Stromal cell of bone marrow (primary cell): ENCODE measurements at regions not wholly inside any gene's neighbourhood (a gene's known extent, or its start where the extent isn't known, plus 50 kb on each side); places are given as distances from the start of the nearest gene placed in this dataset.
"Not testable (repeated sequence)": the region's sequence is repeated elsewhere in the genome, so short reads cannot be mapped to it uniquely, and the experiment has no call there.

Source experiments
- DNase-seq: peaks from one replicate; pipeline ENCODE4 v3.0.0-alpha.2; 2012; ENCODE audit warnings: low read depth

DNA sequence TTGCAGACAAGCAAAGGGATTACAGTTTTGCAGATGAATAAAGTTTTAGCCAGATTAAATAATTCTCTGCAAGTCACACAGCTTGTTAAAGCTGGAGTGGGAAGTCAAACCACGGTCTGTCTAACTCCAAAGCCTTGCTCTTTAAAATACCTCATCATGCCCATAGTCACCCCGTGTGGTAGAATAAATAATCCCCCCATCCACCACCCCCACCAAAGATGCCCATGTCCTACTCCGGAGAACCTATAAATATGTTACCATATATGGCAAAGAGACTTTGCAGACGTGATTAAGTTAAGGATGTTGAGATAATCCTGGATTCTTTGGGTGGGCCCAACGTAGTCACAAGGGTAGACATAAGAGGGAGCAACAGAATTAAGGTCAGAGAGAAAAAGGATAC, 118.7 kb downstream of the BEND2 start:
- no peak for DNase-seq

GRCh38 chrX:18101087-18101486, 119.6 kb downstream of the BEND2 start:
- no peak for DNase-seq

DNA sequence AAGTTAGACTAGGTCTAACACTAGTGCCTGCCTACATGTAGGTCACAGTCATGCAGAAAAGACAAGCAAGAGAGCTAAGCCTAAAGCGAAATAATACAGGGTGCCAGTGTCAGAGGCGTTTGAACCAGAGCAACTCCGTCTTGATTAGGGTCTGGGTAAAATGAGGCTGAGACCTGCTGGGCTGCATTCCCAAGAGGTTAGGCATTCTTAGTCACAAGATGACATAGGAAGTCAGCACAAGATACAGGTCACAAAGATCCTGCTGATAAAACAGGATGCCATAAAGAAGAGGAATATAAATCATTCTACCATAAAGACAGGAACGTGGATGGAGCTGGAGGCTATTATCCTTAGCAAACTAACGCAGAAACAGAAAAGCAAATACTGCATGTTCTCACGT, 120.9 kb downstream of the BEND2 start:
- DNase-seq, result no peak

GRCh38 chrX:18098763-18099162, 121.9 kb downstream of the BEND2 start:
- no peak for DNase-seq

DNA sequence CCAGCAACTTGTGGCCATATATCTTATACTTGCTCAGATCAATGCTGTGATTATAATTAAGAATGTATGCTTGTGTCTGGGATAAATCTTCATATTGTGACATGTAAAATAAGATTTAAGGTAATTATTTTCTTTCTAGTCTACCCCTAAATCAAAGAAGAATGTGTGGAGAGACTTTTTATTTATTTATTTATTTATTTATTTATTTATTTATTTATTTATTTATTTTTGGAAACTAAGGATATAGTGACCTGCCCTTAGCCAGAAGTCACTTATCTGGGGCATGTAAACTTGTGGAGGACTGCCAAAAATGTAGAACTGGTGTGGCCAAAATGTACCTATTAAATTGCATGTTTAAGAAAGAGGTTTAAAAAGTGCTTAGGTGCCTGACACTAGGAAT, 144.3 kb downstream of the BEND2 start:
- no peak for DNase-seq

GRCh38 chrX:18075603-18076002, 145.1 kb downstream of the BEND2 start:
- no peak for DNase-seq

- DNase-seq, result not testable (repeated sequence)
These were observed 152.6 kb downstream of the BEND2 start for GRCh38 chrX:18068045-18068444.

GRCh38 chrX:18065956-18066355, 154.7 kb downstream of the BEND2 start:
- no peak for DNase-seq

DNA sequence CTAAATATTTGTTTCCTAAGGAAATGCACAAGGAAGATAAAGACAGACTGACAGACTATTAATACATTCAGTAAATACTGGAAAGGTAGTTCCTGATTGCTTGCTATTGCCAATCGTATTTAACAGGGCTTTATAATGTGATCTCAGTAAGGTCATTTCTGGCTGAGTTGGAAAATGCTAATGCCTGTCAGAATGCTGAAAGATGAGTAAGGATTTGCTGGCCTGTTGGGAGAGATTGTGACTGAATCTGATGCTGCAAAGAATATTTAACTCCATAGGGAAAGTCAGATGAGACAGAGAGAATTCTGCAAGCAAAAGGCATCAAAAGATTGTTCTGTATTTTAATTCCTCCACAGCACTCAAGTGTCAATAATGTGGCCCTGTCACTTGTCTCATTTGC, 169.0 kb downstream of the BEND2 start:
- no peak for DNase-seq

DNA sequence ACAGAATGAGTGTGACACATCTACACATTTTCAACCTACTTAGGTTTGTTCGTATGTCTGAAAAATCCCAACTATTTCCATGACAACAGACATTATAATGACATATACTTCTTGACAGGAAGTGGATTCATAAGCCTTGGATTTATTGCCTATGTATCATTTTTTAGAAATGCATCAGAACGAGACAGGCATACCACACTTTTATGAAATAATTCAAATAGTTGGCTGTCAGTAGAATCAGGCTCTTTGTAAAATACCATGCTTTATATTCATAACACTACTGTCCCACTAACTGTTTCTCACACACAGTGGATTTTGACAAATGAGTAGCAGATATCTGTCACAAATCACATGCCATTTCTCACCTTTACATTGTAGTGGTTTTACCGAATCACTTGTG, 173.2 kb downstream of the BEND2 start:
- DNase-seq, result peak; percentile 2

DNA sequence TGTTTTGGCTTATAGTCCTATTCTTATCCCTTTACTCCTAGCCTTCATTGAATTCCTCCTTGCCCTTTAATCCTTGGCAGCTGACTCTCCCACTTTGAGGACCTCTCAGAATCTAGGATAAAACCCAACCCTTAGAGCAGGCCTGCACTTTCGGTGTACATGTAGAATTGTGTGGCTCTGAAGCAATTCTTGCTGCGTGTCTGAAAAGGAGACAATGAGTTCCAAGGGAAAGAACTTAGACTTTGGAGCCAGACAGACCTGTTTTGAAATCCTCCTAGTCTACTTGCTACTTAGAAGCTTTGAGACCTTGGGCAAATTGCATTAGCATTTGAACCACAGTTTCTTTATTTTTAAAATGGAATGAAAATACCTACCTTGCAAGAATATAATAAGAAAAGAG, 175.2 kb downstream of the BEND2 start:
- DNase-seq, result no peak

- DNase-seq, result no peak
These were observed 177.9 kb downstream of the BEND2 start for GRCh38 chrX:18042776-18043175.

- no peak for DNase-seq
These were observed 179.0 kb downstream of the BEND2 start for GRCh38 chrX:18041656-18042055.

DNA sequence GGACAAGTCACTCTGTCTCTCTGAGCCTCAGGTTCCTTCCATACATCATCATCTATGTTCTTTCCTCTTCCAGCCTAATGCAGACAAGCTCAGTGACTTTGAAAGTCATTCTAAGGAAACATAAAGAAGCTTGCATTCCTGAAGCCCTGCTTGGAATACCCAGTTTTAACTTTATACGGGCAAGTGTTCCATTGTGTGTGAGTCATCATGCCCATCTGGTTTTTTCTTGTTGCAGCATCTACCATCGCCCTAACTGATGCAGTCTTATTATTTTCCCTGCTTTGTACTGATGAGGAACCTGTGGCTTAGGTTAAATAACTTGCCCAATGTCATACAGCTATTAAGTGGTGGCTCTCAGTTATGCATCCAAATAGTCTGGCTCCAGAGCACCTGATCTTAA, 177.9 kb upstream of the RAI2 start:
- no peak for DNase-seq

- DNase-seq, result no peak
These were observed 175.3 kb upstream of the RAI2 start for GRCh38 chrX:18036394-18036793.

GRCh38 chrX:18034945-18035344, 173.8 kb upstream of the RAI2 start:
- peak; percentile 4 for DNase-seq

DNA sequence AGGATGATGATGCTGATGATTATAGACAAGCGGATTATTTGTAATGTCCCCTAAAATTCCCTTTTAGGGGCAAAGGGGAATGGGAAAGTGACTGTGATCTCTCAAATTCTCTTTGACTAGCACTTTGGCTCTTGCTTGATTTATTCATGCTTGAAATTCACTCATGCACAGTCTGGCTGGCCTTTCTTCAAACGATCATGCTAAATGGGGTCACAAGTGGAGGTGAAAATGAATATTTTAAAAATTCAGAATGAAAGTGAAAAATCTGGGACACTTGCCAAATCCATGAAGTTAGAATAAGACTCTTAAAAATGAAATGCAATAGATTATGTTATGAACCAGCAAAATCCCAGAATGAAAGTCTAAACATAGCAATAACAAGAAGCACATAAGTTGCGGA, 173.4 kb upstream of the RAI2 start:
- no peak for DNase-seq

GRCh38 chrX:18032486-18033221, 171.6 kb upstream of the RAI2 start:
- no peak for DNase-seq

- DNase-seq, result no peak
These were observed 170.8 kb upstream of the RAI2 start for GRCh38 chrX:18031726-18032375.

- not testable (repeated sequence) for DNase-seq
These were observed 169.6 kb upstream of the RAI2 start for GRCh38 chrX:18030656-18031055.

DNA sequence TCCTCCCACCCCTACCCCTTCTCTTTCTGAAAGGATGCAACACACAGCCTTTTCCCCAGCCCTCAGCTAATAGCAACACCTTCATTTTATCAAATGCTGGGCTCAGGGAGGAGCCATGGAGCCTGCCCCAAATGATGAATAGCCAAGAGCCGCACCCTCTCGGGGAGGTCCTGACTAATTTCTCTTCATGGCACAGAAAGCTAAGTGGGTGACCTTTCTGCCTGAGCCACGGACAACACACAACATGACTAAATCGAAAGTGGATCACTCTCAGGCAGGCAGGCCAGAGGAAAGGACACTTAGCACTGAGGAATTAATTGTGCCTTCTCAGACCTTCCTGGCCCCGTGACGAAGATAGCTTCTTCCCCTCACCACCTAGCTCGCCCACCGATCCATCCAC, 165.1 kb upstream of the RAI2 start:
- no peak for DNase-seq

DNA sequence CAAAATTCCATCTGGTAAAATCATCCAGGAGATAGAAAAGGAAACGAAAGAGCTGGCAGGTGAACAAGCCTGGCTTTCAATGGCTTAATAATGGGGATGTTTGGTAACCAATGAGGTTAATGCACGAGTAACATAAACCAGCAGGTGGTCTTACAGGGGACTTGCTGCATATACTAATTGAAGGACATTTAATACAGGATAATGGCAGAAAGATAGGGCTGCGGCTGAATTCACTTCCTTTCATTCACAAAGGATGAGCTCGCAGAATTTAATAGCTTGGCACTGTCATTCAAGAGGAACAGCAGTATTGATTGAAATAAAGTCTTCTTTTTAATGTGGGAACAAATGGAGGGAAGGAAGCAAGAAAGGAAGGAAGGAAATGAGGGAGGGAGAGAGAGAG, 156.3 kb upstream of the RAI2 start:
- DNase-seq, result no peak

DNA sequence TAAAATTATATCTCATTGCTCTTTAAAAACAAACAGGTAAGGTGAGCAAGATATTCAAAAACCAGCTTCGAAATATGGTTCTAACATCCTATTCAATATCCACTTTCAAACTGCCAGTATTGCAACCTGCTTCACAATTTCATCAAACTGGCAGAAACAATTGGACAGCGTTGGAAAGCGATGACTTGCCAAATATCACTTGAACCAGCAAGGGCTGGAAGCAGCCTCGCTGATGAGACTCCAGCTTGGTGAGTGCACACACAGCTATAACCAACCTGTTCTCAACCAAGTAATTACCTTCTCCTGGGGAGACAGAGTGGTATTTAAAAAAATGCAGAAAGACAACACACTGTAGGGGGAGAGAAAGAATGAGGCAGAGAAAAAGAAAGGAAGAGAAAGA, 155.8 kb upstream of the RAI2 start:
- DNase-seq, result no peak

DNA sequence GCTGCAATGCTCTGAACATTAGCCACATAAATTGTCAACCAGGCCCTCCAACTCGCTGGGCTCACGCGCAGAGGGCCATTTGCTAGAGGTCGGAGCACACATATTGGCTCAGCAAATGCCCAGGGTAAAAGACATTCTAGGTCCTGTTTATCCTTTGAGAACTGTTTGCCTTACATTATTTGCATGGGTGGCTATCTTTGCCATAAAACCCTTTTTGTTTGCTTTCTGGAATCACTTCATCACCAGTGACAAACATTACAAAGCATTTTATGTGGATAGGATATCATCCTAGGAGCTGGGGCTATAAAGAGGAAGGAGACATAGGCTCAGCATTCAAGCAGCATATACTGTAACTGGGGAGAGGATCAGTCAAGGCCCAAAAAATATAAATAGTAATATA, 149.2 kb upstream of the RAI2 start:
- no peak for DNase-seq
